ENCODE measurements at regions not wholly inside any gene's neighbourhood (a gene's known extent, or its start where the extent isn't known, plus 50 kb on each side); places are given as distances from the start of the nearest gene placed in this dataset.

DNA sequence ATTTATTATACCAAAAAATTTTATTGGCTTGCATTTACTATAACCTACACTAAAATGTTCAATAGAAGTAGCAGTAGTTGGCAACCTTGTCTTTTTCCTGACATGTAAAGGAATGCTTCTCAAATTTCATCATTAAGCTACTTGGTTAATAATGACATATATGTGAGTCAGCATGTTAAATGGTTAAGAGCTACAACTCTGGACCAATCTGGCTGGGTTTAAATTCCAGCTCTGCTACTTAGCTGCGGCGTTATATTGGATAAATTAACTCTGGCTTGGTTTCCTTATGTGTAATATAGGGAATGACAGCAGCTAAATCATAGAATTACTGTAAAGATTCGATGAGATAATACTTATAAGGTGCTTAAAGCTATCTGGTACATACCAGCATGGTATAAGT lies 53.7 kb upstream of the OTOGL start:
- H3K4me3 ChIP-seq (ENCODE audit: low read length) = no peak overlapping the region
- DNase-seq = no peak
- H3K27ac ChIP-seq (ENCODE audit: low read length) = no peak overlapping the region
- no peaks in the 10 kb centered on the region for H3K36me3 ChIP-seq (ENCODE audit: control insufficient read depth, insufficient read depth, low read length)
- WGBS (ENCODE audit: insufficient coverage, low lambda C conversion rate) = 83% methylated on average over 2 of the region's 3 CpGs
- no peaks in the 10 kb centered on the region for H3K4me1 ChIP-seq (ENCODE audit: control insufficient read depth, insufficient read depth, low read length)
- no peaks in the 10 kb centered on the region for H3K27me3 ChIP-seq (ENCODE audit: control insufficient read depth, insufficient read depth, low read length)
- no peaks in the 10 kb centered on the region for H3K9me3 ChIP-seq (ENCODE audit: control insufficient read depth, low read depth, low read length)

DNA sequence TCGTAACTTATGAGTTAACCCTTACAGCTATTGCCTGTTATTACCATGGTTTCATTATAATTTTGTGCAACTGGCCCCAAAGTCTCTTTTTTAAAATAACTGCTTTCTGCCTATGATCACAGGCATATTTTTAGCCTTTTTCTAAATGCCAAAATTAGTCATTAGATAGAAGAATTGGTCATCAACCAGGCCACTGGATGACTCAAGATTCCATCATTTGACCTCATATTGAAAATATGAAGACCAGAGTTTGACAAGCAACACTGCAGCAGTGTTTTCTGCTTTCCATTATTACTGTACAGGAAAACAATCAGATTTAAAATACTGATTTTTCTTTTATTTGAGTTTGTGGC lies 54.7 kb upstream of the OTOGL start:
- H3K9me3 ChIP-seq (ENCODE audit: control insufficient read depth, low read depth, low read length) = no peaks in the 10 kb centered on the region
- H3K4me3 ChIP-seq (ENCODE audit: low read length) = no peak overlapping the region
- no CpG with 5 or more reads among the region's 1 CpG for WGBS (ENCODE audit: insufficient coverage, low lambda C conversion rate)
- no peaks in the 10 kb centered on the region for H3K27me3 ChIP-seq (ENCODE audit: control insufficient read depth, insufficient read depth, low read length)
- no peak for DNase-seq
- no peaks in the 10 kb centered on the region for H3K4me1 ChIP-seq (ENCODE audit: control insufficient read depth, insufficient read depth, low read length)
- no peak overlapping the region for H3K27ac ChIP-seq (ENCODE audit: low read length)
- no peaks in the 10 kb centered on the region for H3K36me3 ChIP-seq (ENCODE audit: control insufficient read depth, insufficient read depth, low read length)

DNA sequence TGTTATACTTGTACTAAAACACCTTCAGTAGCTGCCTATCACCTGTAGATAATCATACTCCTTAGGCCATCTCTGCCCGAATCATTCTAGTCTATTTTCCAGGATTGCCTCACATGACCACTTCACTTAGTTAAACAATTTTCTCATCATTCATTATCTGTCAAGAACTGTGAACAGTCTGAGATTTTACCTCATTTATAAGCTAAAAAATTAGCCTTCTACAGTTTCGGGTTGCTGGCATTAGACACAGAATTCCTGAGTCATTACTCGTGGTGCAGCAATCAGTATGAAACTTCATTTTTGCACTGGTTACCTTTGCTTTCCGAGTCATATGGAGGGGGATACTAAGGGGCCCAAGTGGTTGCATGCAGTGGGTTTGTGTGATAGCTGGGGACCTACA lies 57.6 kb upstream of the OTOGL start:
- WGBS (ENCODE audit: insufficient coverage, low lambda C conversion rate) = no CpG with 5 or more reads among the region's 4 CpGs

DNA sequence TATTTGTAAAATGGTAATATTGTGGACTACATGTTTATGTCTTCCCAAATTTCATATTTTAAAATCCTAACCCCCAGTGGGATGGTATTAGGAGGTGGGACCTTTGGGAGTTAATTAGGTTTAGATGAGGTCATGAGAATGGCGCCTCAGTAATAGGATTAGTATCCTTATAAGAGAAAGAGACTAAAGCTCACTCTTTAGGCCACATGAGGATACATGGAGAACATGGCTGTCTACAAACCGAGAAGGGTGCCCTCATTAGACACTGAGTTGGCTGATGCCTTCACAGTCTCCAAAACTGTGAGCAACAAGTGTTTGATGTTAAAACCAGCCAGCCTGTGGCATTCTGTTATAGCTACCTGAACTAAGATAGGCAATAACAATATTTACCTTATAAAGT lies 58.3 kb upstream of the OTOGL start:
- H3K9me3 ChIP-seq (ENCODE audit: control insufficient read depth, low read depth, low read length) = no peaks in the 10 kb centered on the region
- no peaks in the 10 kb centered on the region for H3K4me1 ChIP-seq (ENCODE audit: control insufficient read depth, insufficient read depth, low read length)
- no peak overlapping the region for H3K4me3 ChIP-seq (ENCODE audit: low read length)
- no CpG with 5 or more reads among the region's 2 CpGs for WGBS (ENCODE audit: insufficient coverage, low lambda C conversion rate)
- no peak overlapping the region for H3K27ac ChIP-seq (ENCODE audit: low read length)
- no peaks in the 10 kb centered on the region for H3K36me3 ChIP-seq (ENCODE audit: control insufficient read depth, insufficient read depth, low read length)
- no peaks in the 10 kb centered on the region for H3K27me3 ChIP-seq (ENCODE audit: control insufficient read depth, insufficient read depth, low read length)
- DNase-seq = no peak

More for the DNA sequence above, 57.6 kb upstream of the OTOGL start:
- H3K27me3 ChIP-seq (ENCODE audit: control insufficient read depth, insufficient read depth, low read length) = no peaks in the 10 kb centered on the region
- no peak overlapping the region for H3K27ac ChIP-seq (ENCODE audit: low read length)
- H3K4me3 ChIP-seq (ENCODE audit: low read length) = no peak overlapping the region
- H3K4me1 ChIP-seq (ENCODE audit: control insufficient read depth, insufficient read depth, low read length) = no peaks in the 10 kb centered on the region
- DNase-seq = no peak
- no peaks in the 10 kb centered on the region for H3K36me3 ChIP-seq (ENCODE audit: control insufficient read depth, insufficient read depth, low read length)
- no peaks in the 10 kb centered on the region for H3K9me3 ChIP-seq (ENCODE audit: control insufficient read depth, low read depth, low read length)

DNA sequence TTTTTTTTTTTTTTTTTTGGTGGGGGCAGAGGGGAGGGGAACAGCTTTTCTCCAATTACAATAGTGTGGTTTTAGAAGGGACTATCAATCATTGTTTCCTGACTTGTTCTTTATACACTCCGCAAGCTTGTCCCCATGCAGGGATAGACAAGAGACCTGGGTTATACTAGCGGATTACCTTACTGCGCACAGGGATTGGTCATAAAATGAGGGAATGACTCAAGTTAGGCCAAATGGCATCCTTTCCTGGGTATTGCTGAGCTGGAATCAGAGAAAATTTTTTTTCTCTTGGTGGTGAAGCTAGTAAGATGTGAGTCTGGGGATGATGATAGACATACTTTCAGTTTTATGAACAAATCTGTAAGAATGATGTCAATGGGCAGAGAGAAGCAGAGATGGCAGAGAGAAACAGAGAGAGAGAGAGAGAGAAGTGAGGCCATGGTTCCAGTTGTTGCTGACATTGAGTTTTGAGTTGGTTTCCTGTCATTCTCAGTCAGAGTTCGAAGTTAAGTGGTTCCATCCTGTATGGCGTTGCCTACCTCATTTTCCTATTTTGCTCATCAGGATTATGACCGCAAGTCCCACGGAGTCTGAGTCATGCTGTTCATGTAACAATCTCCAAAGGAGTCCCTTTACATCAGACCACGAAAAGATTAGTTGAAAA lies 59.1 kb upstream of the OTOGL start:
- no peak for DNase-seq
- H3K9me3 ChIP-seq (ENCODE audit: control insufficient read depth, low read depth, low read length) = no peaks in the 10 kb centered on the region
- H3K36me3 ChIP-seq (ENCODE audit: control insufficient read depth, insufficient read depth, low read length) = no peaks in the 10 kb centered on the region
- no peak overlapping the region for H3K4me3 ChIP-seq (ENCODE audit: low read length)
- WGBS (ENCODE audit: insufficient coverage, low lambda C conversion rate) = no CpG with 5 or more reads among the region's 8 CpGs
- no peak overlapping the region for H3K27ac ChIP-seq (ENCODE audit: low read length)
- H3K27me3 ChIP-seq (ENCODE audit: control insufficient read depth, insufficient read depth, low read length) = no peaks in the 10 kb centered on the region
- no peaks in the 10 kb centered on the region for H3K4me1 ChIP-seq (ENCODE audit: control insufficient read depth, insufficient read depth, low read length)

DNA sequence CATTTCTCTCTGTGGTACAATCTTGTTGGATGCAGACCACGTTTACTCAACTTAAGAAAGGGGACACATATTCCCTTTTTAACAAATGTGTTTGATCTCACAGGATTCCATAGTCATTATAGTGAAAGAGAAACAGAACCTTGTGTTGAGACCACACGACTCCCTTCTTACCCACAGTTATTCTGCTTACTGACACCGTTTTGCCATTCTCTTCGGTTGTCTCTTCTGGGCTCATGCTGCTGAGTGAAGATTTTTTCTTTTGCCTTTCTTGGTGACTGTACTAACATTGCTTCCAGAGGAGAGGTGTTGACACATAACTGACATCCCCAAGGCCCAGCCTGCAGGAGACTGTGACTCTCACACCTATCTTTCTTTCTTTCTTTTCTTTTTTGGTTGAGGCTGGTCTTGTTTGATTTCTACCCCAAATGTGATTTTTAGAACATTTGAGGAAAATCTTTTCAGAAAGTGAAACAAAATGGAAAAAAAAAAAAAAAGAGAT lies 61.2 kb upstream of the OTOGL start:
- H3K4me3 ChIP-seq (ENCODE audit: low read length) = no peak overlapping the region
- no peak for DNase-seq
- WGBS (ENCODE audit: insufficient coverage, low lambda C conversion rate) = no CpG with 5 or more reads among the region's 4 CpGs
- no peaks in the 10 kb centered on the region for H3K9me3 ChIP-seq (ENCODE audit: control insufficient read depth, low read depth, low read length)
- H3K27ac ChIP-seq (ENCODE audit: low read length) = no peak overlapping the region
- no peaks in the 10 kb centered on the region for H3K4me1 ChIP-seq (ENCODE audit: control insufficient read depth, insufficient read depth, low read length)
- H3K36me3 ChIP-seq (ENCODE audit: control insufficient read depth, insufficient read depth, low read length) = no peaks in the 10 kb centered on the region
- no peaks in the 10 kb centered on the region for H3K27me3 ChIP-seq (ENCODE audit: control insufficient read depth, insufficient read depth, low read length)

DNA sequence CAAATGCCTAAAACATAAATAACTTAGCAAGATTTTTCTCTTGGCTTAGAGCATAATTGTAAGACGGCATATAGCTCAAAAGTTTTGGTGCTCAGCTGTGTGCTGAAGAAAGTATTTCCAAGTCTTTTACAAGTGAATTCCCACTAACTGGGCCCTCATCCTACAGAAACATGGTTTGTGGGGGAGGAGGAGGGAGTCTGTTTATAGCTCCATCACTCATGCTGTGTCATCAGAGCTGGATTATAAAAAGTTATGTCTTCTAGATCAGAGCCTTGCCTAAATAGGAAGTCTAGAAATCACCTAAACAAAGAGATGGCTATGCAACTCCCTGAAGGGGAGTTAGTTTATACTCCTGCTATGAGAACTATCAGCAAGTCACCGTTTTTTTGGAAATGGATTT lies 65.9 kb upstream of the OTOGL start:
- no peak for DNase-seq
- no peak overlapping the region for H3K27ac ChIP-seq (ENCODE audit: low read length)
- no peaks in the 10 kb centered on the region for H3K9me3 ChIP-seq (ENCODE audit: control insufficient read depth, low read depth, low read length)
- 67% methylated on average over 1 of the region's 2 CpGs for WGBS (ENCODE audit: insufficient coverage, low lambda C conversion rate)
- no peaks in the 10 kb centered on the region for H3K36me3 ChIP-seq (ENCODE audit: control insufficient read depth, insufficient read depth, low read length)
- H3K27me3 ChIP-seq (ENCODE audit: control insufficient read depth, insufficient read depth, low read length) = no peaks in the 10 kb centered on the region
- no peak overlapping the region for H3K4me3 ChIP-seq (ENCODE audit: low read length)
- no peaks in the 10 kb centered on the region for H3K4me1 ChIP-seq (ENCODE audit: control insufficient read depth, insufficient read depth, low read length)

DNA sequence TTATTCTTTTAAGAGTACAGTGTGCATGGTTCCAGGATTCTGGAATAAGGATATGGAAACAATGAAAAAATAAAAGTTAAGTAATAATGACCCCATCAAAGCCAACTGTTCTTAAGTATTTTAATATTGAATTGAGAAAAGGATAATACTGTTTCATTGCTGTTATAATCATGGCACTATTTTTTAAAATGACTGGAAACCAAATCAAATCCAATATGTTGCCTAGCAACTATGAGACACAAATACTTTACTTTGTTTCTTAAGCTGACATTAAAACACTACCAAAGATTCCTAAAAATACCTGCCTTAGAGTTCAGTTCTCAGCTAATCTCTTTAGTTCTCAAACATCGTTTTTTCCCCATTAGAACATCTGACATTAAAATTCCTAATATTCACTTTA lies 66.4 kb upstream of the OTOGL start:
- no peaks in the 10 kb centered on the region for H3K9me3 ChIP-seq (ENCODE audit: control insufficient read depth, low read depth, low read length)
- 67% methylated on average over 1 of the region's 1 CpG for WGBS (ENCODE audit: insufficient coverage, low lambda C conversion rate)
- no peak overlapping the region for H3K4me3 ChIP-seq (ENCODE audit: low read length)
- DNase-seq = no peak
- no peak overlapping the region for H3K27ac ChIP-seq (ENCODE audit: low read length)
- H3K4me1 ChIP-seq (ENCODE audit: control insufficient read depth, insufficient read depth, low read length) = no peaks in the 10 kb centered on the region
- H3K36me3 ChIP-seq (ENCODE audit: control insufficient read depth, insufficient read depth, low read length) = no peaks in the 10 kb centered on the region
- H3K27me3 ChIP-seq (ENCODE audit: control insufficient read depth, insufficient read depth, low read length) = no peaks in the 10 kb centered on the region

DNA sequence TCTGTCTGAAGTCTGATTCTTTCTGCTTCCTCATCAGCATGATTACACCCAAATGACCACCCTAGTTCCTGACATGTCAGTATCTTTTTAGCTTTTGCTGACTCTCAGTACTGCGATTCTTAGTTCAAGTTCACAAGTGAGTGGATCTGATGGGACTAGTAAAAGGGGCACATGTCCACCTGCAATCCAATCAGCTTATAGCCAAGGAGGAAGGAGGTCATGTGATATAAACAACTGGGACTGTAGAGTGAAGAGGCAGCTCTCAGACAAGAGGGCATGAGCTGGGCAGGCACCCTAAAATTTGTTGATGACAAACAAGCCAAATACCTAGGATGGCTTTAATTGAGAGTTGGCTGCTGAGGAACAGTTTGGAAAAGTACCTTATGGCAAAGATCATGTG lies 68.1 kb upstream of the OTOGL start:
- Histone ChIP-seq H3K27ac (ENCODE audit: low read length) (no peak overlapping the region), H3K9me3 (ENCODE audit: control insufficient read depth, low read depth, low read length) (no peaks in the 10 kb centered on the region), H3K27me3 (ENCODE audit: control insufficient read depth, insufficient read depth, low read length) (no peaks in the 10 kb centered on the region), H3K4me3 (ENCODE audit: low read length) (no peak overlapping the region), H3K4me1 (ENCODE audit: control insufficient read depth, insufficient read depth, low read length) (no peaks in the 10 kb centered on the region), H3K36me3 (ENCODE audit: control insufficient read depth, insufficient read depth, low read length) (no peaks in the 10 kb centered on the region)
- no CpG with 5 or more reads among the region's 1 CpG for WGBS (ENCODE audit: insufficient coverage, low lambda C conversion rate)
- DNase-seq = no peak

DNA sequence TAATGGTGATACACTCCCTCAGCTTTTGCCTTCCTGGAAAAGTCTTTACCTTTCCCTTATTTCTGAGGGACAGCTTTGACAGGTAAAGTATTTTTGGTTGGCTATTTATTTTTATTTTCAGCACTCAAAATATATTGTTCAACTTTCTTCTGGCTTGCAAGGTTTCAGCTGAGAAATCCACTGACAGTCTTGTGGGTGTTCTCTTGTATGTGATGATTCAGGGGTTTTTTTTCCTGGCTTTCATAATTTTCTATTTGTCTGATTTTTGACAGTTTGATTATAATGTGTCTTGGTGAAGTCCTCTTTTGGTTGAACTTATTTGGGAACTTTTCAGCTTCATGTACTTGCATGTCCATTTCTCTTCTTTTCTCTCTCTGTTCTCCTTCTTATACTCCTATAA lies 73.7 kb upstream of the OTOGL start:
- DNase-seq = no peak
- Histone ChIP-seq H3K36me3 (ENCODE audit: control insufficient read depth, insufficient read depth, low read length) (no peaks in the 10 kb centered on the region), H3K4me1 (ENCODE audit: control insufficient read depth, insufficient read depth, low read length) (no peaks in the 10 kb centered on the region), H3K27ac (ENCODE audit: low read length) (no peak overlapping the region), H3K27me3 (ENCODE audit: control insufficient read depth, insufficient read depth, low read length) (no peaks in the 10 kb centered on the region), H3K9me3 (ENCODE audit: control insufficient read depth, low read depth, low read length) (no peaks in the 10 kb centered on the region), H3K4me3 (ENCODE audit: low read length) (no peak overlapping the region)

DNA sequence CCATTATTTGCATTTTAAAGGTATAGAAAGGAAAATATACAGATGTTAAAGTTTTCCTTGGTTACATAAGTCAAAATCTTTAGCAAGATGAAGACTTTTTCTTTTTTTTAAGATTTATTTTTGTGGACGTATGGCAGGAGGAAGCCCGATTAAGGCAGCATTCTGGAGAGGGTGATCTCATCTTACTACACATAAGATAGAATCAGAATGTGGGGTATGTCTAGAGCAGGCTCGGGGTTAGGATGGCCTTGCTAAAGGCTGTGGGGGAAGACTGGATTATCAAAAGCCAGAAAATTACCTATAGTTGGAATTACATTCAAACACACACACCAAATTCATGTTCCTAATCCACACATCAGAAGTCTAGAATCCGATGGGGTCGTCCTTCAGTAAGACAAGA lies 79.6 kb upstream of the OTOGL start:
- Histone ChIP-seq H3K27ac (ENCODE audit: low read length) (no peak overlapping the region), H3K27me3 (ENCODE audit: control insufficient read depth, insufficient read depth, low read length) (no peaks in the 10 kb centered on the region), H3K4me1 (ENCODE audit: control insufficient read depth, insufficient read depth, low read length) (no peaks in the 10 kb centered on the region), H3K36me3 (ENCODE audit: control insufficient read depth, insufficient read depth, low read length) (no peaks in the 10 kb centered on the region), H3K4me3 (ENCODE audit: low read length) (no peak overlapping the region), H3K9me3 (ENCODE audit: control insufficient read depth, low read depth, low read length) (no peaks in the 10 kb centered on the region)
- WGBS (ENCODE audit: insufficient coverage, low lambda C conversion rate) = 70% methylated on average over 2 of the region's 5 CpGs
- DNase-seq = no peak

Data from large intestine (tissue), 3 donors.